Stimulated activated CD8-positive, alpha-beta memory T cell treated with anti-CD3 and anti-CD28 coated beads, Interleukin-2, amount 100 ng/mL, for 48 hours (primary cell): ENCODE measurements at regions not wholly inside any gene's neighbourhood (a gene's known extent, or its start where the extent isn't known, plus 50 kb on each side); places are given as distances from the start of the nearest gene placed in this dataset.
"Not testable (repeated sequence)": the region's sequence is repeated elsewhere in the genome, so short reads cannot be mapped to it uniquely, and the experiment has no call there.

Experiments
- DNase-seq, 2 donors: peaks; one replicate each; pipeline ENCODE4 v3.0.0-alpha.2; 2020; ENCODE audit warnings: low read depth in 2 of 2

DNA sequence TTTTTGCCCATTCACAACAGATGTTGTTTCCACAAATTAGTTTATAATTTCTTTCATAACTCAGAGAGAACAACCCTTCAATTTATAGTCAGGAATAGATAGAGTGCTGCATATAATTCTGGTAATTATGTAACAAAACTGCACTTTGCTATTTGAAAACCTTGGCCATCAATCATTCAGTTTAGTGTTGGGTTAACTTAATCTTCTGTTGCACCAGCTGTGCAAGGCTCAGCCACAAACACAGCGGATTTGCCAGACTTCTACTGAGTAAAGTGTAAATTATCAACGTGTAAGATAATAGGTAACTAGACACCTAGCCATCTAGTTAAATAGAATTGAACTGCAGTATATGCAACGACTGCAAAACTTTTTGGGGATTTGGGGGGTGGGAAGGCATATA is 1064.3 kb upstream of the EPHA6 start:
- DNase-seq, result no peak

DNA sequence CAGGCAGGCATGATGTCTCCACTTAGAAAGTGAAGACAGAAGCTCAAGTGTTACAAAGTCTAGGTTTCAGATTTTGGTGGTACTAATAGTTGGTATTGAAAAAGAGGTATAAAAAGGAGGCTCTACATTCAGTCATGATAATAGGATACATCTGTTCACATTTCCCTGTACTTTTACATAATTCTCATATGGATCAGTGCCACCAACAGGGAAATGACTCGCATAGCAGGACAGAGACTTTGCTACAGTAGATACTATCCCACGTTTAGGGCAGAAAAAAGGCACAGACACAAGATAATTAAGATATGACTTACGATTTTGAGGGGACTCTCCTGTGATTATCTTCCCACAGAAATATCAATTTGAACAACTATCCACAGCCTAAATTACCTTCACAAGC is 1062.9 kb upstream of the EPHA6 start:
- no peak for DNase-seq

GRCh38 chr3:95752199-95752598 is 1062.2 kb upstream of the EPHA6 start:
- no peak for DNase-seq

- DNase-seq, result no peak
These were observed 1055.7 kb upstream of the EPHA6 start for GRCh38 chr3:95758707-95759106.

DNA sequence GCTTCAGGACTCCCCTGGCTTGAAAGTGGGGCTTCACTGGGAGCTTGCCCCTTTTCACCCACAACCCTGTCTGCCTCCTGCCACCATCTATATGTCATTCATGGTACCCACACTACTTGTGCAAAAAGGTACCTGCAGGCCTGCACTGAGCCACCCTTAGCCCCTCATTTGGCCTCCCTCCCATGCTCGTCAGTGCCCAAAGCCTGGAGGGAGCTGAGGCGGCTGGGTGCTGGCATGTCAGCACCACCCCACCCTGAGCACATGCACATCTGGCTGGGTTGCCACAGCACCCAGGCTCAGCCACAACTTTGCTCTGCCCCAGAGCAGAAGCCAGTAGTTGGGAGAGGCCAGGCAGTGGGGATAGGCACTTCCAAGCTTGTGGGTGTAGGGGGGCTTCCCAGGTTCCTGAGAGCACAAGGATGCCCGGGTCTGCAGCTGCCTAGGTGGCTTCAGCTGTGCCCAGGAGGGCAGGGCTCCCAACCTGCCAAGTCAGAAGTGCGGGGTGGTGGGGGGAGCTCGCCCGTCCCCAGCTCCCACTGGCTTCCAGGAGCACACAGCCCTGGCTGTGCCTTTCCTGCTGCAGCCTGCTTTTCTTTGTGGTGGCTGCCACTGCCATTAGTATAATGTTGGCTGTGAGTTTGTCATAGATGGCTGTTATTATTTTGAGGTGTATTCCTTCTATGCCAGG is 1054.6 kb upstream of the EPHA6 start:
- DNase-seq, result no peak

DNA sequence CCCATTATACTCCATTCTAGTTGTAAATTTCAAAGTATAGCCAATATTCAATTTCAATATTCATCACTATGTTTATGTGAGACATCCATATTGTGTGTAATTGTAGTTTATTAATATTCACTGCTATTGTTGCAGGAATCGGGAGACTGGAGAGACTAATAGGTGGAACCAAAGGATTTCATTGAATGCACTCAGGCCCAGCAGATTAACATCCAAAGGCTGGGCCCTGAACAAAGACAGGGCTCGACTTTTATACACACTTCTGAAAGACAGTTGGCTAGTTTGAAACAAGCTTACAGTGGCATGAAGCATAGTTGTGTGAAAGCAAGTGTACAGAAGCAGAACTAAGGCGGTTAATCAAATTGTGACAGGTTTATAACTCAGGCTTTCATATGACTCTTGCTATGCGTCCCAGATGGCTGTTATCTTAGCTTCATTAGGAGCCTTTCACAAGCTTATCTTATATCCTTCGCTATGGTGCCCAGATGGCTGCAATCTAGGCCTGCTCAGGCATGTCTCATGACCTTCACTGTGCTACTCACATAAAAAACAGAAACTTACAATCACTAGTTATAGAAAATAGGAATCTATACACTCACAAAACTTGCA is 1038.8 kb upstream of the EPHA6 start:
- no peak for DNase-seq

- no peak for DNase-seq
These were observed 1032.8 kb upstream of the EPHA6 start for GRCh38 chr3:95781598-95781997.

- no peak for DNase-seq
These were observed 1025.3 kb upstream of the EPHA6 start for GRCh38 chr3:95789111-95789510.

- no peak for DNase-seq
These were observed 1017.3 kb upstream of the EPHA6 start for GRCh38 chr3:95797081-95797480.

DNA sequence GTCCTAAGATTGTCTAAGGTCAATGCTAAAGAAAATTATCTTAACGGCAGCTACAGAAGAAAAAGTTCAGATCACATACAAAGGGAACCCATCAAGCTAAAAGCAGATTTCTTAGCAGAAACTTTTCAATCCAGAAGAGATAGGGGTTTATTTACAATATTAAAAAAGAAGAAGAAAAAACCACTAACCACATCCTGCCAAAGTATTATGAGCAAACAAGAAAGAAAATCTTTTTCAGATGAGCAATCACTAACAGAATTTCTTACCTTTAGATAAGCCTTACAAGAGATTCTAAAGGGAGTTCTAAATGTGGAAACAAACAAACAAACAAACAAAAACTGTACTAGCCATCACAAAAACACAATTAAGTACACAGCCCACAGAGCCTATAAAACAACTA is 1015.8 kb upstream of the EPHA6 start:
- DNase-seq, result no peak

DNA sequence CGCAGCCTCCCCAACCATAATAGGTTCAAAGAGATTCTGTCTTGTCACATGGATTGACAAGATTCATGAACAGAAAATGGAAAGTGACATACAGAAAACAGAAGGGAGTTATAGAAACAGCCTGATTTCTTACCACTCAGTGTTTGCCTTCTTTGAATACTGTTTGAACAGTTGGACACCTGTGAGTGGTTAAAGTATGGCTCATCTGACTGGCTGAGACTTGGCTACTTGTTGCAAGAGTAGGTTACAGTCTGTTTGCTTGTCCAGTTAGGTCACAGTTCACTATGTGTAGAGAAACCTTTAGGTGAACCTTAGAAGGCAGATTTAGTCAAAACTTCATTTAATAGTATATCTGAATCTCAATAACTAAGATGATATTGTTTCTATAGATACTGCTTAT is 1003.9 kb upstream of the EPHA6 start:
- DNase-seq, result no peak

DNA sequence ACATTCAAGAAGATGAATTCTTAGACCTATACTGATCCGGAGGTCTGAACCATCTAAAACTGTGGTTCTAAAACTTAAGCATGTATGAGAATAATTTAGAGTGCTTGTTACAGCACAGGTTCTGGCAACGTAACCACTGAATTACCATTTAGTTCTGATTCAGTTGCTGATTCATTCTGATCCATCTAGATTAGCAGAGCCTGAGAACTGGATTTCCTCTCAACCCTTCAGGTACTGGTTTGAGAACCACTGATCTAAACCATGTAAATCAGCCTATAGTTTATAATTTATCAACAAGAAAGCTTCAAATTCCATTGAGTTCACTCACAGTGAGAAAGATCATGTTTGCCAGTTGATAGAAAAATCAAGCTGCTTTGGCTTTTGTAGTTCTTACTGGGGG is 1001.1 kb upstream of the EPHA6 start:
- no peak for DNase-seq

GRCh38 chr3:95815828-95816227 is 998.6 kb upstream of the EPHA6 start:
- DNase-seq, result no peak

- DNase-seq, result no peak
These were observed 988.0 kb upstream of the EPHA6 start for GRCh38 chr3:95826419-95826818.

DNA sequence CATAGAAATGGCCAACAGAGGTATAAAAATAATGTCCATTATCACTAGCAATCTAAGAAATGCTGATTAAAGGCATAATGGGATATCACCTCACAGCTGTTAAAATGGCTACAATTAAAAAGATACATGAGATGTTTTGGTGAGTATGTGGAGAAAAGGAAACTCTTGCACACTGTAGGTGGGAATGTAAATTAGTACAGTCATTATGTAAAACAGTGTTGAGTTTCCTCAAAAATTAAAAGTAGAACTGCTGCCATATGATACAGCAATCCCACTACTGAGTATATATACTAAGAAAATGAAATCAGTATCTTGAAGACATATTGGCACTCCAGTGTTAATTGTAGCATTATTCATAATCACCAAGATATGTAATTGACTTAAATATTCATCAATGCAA is 982.2 kb upstream of the EPHA6 start:
- no peak for DNase-seq

GRCh38 chr3:95860628-95861027 is 953.8 kb upstream of the EPHA6 start:
- not testable (repeated sequence) for DNase-seq

- no peak for DNase-seq
These were observed 930.6 kb upstream of the EPHA6 start for GRCh38 chr3:95883801-95884200.

DNA sequence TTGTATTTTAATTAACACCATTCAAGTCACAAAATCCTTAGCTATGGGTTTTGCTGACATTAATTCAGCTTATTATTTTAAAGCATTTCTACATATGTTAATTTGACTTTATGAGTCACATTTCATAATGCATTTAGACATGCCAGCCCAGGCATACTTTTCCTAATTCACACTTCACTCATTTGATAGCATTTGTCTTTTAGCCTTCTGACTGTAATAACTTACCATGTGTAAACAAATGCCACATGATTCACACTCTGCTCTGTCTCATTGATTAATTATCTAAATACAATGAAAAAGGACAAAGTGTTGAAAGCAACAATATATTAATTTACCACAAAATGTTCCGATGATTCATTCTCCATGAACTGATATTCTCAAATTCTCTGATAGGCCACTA is 927.8 kb upstream of the EPHA6 start:
- no peak for DNase-seq

GRCh38 chr3:95887114-95887513 is 927.3 kb upstream of the EPHA6 start:
- no peak for DNase-seq

DNA sequence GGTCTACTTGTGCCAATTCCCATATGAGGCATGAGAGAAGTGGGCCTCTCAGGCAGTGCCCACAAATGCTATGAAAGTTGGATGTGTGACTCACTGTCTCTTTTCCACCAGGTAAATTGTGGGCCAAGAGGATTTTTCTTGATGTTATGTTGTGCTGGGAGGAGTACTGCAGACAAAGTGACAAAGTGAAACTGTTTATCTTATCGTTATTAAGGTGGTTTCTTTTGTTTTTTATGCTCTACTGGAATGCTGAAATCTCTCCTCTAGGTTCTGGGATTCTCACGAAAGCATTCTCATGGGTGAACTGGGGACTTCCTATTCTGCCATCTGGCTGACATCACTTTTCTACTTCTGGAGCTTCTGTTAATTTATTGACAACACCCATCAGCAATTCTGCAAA is 919.6 kb upstream of the EPHA6 start:
- no peak for DNase-seq

GRCh38 chr3:95899494-95899893 is 914.9 kb upstream of the EPHA6 start:
- no peak for DNase-seq

GRCh38 chr3:95899911-95900310 is 914.5 kb upstream of the EPHA6 start:
- no peak for DNase-seq

DNA sequence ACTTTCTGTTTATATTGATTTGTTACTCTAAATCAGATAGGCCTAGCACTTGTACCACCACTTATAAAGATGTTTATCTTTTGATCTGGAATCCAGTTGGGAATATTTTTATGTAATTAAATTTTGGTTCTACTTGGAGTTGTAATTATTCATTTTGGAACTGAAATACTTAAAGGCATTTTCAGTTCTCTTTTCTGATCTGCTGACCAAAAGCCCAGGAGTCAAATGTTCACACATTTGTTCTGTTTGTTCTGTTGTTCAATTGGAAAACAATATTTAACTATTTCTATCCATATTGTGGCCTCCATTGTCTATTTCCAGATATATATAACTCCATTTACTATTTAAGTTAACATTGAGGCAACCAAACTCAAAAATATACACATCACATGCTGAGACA is 912.4 kb upstream of the EPHA6 start:
- no peak for DNase-seq

DNA sequence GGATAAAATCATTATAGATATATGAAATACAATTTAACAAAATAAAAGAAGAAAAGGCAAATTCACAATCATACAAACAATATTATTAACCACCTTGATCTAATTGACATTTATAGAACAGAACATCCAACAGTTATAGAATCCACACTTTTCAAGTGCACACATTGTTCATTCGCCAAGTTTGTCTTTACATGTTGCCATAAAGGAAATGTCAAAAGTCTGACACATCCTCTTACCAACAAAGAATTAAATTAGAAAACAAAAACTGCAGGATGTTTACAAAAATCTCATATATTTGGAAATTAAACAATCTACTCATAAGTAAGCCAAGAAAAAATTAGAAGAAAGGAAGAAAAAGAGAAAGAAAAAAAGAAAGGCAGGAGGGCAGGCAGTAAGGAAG is 909.2 kb upstream of the EPHA6 start:
- no peak for DNase-seq
